ENCODE measurements at regions not wholly inside any gene's neighbourhood (a gene's known extent, or its start where the extent isn't known, plus 50 kb on each side); places are given as distances from the start of the nearest gene placed in this dataset.
A peak's percentile ranks its signal among the peaks of the same experiment; 100 is the strongest.

GRCh38 chr5:114089259-114089658 lies 272.6 kb upstream of the KCNN2 start:
- Histone ChIP-seq H3K27me3 (no peaks in the 10 kb centered on the region), H3K4me1 (no peaks in the 10 kb centered on the region), H3K4me3 (no peak overlapping the region), H3K9me3 (no peaks in the 10 kb centered on the region), H3K36me3 (no peaks in the 10 kb centered on the region), H3K27ac (no peak overlapping the region)
- TF ChIP-seq CTCF (IDR thresholded peaks at IDR 0.05): no peak
- no peak for ATAC-seq
- intact Hi-C loops (cut with DNase I): no loop called here
- DNase-seq: no peak

DNA sequence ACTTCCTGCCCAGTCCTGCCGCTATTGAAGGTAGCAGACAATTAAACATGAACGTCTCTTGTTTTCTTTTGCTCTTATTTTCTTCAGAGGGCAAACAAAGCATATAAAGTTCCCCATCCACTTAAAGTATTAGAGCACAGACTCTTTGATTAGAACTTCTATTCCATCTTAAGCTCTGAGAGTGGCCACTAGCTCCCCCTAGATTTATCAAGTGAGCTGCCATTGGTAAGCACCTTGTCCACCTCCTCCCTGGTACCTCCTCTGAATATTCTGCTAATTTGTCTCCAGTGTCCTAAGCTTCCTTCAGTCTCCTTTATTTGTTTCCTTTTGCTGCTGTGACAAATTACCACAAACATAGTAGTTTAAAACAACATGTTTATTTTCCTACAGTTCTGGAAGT lies 264.3 kb upstream of the KCNN2 start:
- no peak for TF ChIP-seq CTCF (IDR thresholded peaks at IDR 0.05)
- no peaks in the 10 kb centered on the region for H3K27me3 ChIP-seq

DNA sequence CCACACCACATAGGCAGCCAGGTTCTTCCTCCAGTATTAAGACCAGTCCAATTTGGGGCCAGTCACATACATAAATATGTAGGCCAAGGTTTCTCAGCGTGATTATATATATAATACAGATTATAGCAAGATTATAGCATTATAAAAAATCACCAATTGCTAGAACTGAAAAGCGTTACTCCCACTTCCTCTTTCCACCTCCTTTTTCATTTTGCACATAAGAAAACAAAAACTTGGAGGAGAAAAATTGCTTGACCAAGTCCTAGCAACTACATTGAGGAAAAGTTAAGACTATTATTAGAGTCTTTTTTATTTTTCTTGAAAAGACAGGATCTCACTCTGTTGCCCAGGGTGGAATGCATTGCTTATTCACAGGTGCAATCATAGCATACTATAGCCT lies 262.7 kb upstream of the KCNN2 start:
- no peak for TF ChIP-seq CTCF (IDR thresholded peaks at IDR 0.05)
- H3K27ac ChIP-seq: no peak overlapping the region
- H3K9me3 ChIP-seq: no peaks in the 10 kb centered on the region
- no peak for ATAC-seq
- intact Hi-C loops (cut with DNase I): no loop called here
- no peaks in the 10 kb centered on the region for H3K36me3 ChIP-seq
- H3K4me3 ChIP-seq: no peak overlapping the region
- DNase-seq: no peak
- H3K27me3 ChIP-seq: no peaks in the 10 kb centered on the region
- H3K4me1 ChIP-seq: no peaks in the 10 kb centered on the region

More for the DNA sequence above, 264.3 kb upstream of the KCNN2 start:
- Histone ChIP-seq H3K36me3 (no peaks in the 10 kb centered on the region), H3K9me3 (no peaks in the 10 kb centered on the region), H3K4me3 (no peak overlapping the region), H3K27ac (no peak overlapping the region), H3K4me1 (no peaks in the 10 kb centered on the region)
- DNase-seq: no peak
- ATAC-seq: no peak
- intact Hi-C loops (cut with DNase I): no loop called here

DNA sequence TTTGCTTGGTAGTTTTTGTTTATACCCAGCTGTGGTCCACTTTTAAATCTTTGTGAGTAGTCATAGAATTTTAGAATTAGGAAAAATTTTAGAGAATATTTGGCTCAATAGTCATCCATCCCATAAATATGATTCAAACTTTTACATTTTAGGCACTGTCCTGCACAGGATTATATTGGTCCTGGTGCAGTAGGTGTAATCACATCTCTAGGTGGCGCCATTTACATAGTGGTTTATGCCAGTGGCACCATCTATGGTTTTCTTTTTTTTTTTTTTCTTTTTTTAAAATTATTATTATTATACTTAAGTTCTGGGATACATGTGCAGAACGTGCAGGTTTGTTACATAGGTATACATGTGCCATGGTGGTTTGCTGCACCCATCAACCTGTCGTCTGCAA lies 260.7 kb upstream of the KCNN2 start:
- no peaks in the 10 kb centered on the region for H3K36me3 ChIP-seq
- H3K4me1 ChIP-seq: no peaks in the 10 kb centered on the region
- H3K27me3 ChIP-seq: no peaks in the 10 kb centered on the region
- DNase-seq: no peak
- intact Hi-C loops (cut with DNase I): no loop called here
- ATAC-seq: peak; percentile 68
- H3K9me3 ChIP-seq: no peaks in the 10 kb centered on the region
- TF ChIP-seq CTCF (IDR thresholded peaks at IDR 0.05): peak; percentile 58
- H3K27ac ChIP-seq: no peak overlapping the region
- H3K4me3 ChIP-seq: no peak overlapping the region

DNA sequence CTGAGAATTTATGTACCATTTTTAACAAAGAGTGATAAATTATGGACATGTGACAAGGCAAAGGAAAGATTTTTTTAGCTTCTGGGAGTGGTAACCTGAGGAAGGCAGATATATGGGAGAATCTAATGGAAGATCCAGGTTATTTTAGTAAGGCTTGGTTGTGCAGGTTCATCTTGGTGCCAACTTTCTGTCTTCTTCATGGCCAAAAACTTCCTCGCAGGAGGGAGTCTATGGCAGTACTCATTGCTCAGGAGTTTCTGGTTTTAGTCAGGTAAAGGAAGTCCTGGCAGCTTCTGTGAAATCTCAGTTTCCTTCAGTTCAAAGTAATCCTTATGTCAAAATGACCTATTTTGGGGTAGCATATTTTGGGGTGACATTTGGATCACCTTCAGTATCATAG lies 248.3 kb upstream of the KCNN2 start:
- Histone ChIP-seq H3K27me3 (no peaks in the 10 kb centered on the region), H3K4me1 (no peaks in the 10 kb centered on the region)
- TF ChIP-seq CTCF (IDR thresholded peaks at IDR 0.05): no peak

GRCh38 chr5:114116981-114117380 lies 244.9 kb upstream of the KCNN2 start:
- no peak for ATAC-seq
- intact Hi-C loops (cut with DNase I): no loop called here
- no peak for DNase-seq
- no peak for TF ChIP-seq CTCF (IDR thresholded peaks at IDR 0.05)
- no peak overlapping the region for H3K27ac ChIP-seq
- no peaks in the 10 kb centered on the region for H3K36me3 ChIP-seq
- no peak overlapping the region for H3K4me3 ChIP-seq
- H3K9me3 ChIP-seq: no peaks in the 10 kb centered on the region
- H3K4me1 ChIP-seq: no peaks in the 10 kb centered on the region
- H3K27me3 ChIP-seq: no peaks in the 10 kb centered on the region

More for the DNA sequence above, 248.3 kb upstream of the KCNN2 start:
- DNase-seq (no peak), ATAC-seq (no peak)
- Histone ChIP-seq H3K27ac (no peak overlapping the region), H3K9me3 (no peaks in the 10 kb centered on the region), H3K4me3 (no peak overlapping the region), H3K36me3 (no peaks in the 10 kb centered on the region)
- intact Hi-C loops (cut with DNase I): no loop called here
